Neutrophil (primary cell): ENCODE measurements at regions not wholly inside any gene's neighbourhood (a gene's known extent, or its start where the extent isn't known, plus 50 kb on each side); places are given as distances from the start of the nearest gene placed in this dataset.

ENCODE experiments used
- H3K27ac ChIP-seq: fragments of 200-600 bp; sonication (generic); 2 replicates; pipeline ENCODE4 v1.5.1; 2016; ENCODE audit warnings: mild to moderate bottlenecking, moderate library complexity
- H3K27me3 ChIP-seq: fragments of 200-600 bp; sonication (generic); 2 replicates; pipeline ENCODE4 v1.6.0; 2016; ENCODE audit warnings: mild to moderate bottlenecking
- H3K36me3 ChIP-seq: fragments of 200-600 bp; sonication (generic); 2 replicates; pipeline ENCODE4 v1.5.1; 2017
- H3K4me1 ChIP-seq, 2 experiments: fragments of 200-600 bp in 1 of 2; sonication (generic) in 1 of 2; 1 replicate in 1 of 2; 2 replicates in 1 of 2; pipeline versions ENCODE4 v1.5.1 to v1.6.1; 2013 to 2016; ENCODE audit warnings: low read depth in 1 of 2, low read length in 1 of 2, mild to moderate bottlenecking in 1 of 2, moderate library complexity in 1 of 2; ENCODE audit not compliant: control insufficient read depth in 1 of 2, insufficient read depth in 1 of 2
- H3K4me3 ChIP-seq, 2 experiments: fragments of 200-600 bp in 1 of 2; sonication (generic) in 1 of 2; 1 replicate in 1 of 2; 2 replicates in 1 of 2; pipeline ENCODE4 v1.5.1; 2013 to 2016; ENCODE audit warnings: low read depth in 1 of 2, low read length in 1 of 2, mild to moderate bottlenecking in 1 of 2, moderate library complexity in 1 of 2
- H3K9me3 ChIP-seq: fragments of 200-600 bp; sonication (generic); 2 replicates; pipeline ENCODE4 v1.5.1; 2016
- TF ChIP-seq, protein P1 (sequence below): fragments of 200-600 bp; sonication (generic); IDR thresholded peaks from 2 replicates; pipeline ENCODE4 v1.5.1; 2016; ENCODE audit warnings: antibody characterized with exemption

DNA sequence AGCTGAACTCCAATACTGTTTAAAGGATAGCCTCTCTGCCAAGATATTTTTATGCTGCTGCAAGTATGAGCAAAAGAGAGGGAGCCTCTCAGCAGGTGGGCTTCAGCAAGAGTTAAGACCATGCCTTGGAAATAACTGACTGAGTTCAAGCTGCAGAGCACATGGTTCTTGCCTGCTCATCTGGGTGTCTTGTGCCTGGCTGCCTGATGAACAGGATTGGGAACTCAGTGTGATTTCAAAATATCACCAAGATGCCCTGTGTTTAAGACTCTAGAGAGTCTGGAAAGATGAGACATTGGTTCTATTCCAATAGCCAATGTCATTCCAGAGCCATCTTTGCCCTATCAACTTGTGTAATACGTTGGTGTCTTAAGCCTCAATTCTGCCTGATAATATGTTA is 147.5 kb upstream of the VEPH1 start:
- TF ChIP-seq, protein P1, sequence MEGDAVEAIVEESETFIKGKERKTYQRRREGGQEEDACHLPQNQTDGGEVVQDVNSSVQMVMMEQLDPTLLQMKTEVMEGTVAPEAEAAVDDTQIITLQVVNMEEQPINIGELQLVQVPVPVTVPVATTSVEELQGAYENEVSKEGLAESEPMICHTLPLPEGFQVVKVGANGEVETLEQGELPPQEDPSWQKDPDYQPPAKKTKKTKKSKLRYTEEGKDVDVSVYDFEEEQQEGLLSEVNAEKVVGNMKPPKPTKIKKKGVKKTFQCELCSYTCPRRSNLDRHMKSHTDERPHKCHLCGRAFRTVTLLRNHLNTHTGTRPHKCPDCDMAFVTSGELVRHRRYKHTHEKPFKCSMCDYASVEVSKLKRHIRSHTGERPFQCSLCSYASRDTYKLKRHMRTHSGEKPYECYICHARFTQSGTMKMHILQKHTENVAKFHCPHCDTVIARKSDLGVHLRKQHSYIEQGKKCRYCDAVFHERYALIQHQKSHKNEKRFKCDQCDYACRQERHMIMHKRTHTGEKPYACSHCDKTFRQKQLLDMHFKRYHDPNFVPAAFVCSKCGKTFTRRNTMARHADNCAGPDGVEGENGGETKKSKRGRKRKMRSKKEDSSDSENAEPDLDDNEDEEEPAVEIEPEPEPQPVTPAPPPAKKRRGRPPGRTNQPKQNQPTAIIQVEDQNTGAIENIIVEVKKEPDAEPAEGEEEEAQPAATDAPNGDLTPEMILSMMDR, result no peak
- H3K9me3 ChIP-seq, result no peaks in the 10 kb centered on the region
- H3K4me1 ChIP-seq, result no peaks in the 10 kb centered on the region
- no peaks in the 10 kb centered on the region for H3K36me3 ChIP-seq
- H3K27ac ChIP-seq, result no peak overlapping the region
- H3K27me3 ChIP-seq, result no peaks in the 10 kb centered on the region
- H3K4me3 ChIP-seq, result no peak overlapping the region

DNA sequence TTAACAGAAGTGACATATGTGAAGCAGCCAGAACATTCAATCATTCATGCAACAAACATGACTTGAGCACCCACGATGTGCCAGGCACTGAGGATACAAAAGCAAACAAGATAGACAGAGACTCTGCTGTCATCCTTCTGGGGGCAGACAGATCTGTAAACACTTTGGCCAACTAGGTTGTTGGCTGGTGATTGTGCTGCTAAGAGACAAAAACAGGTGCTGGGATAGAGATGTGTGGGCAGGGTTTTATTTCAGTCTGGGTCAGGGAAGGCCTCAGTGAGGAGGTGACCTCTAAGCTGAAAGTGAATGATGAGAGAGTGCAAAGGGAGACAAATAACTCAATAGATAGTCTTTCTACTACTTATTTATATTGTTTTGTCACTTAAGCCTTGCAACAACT is 147.0 kb upstream of the VEPH1 start:
- H3K36me3 ChIP-seq, result no peaks in the 10 kb centered on the region
- H3K27me3 ChIP-seq, result no peaks in the 10 kb centered on the region
- TF ChIP-seq, protein P1, result no peak
- no peak overlapping the region for H3K4me3 ChIP-seq
- H3K9me3 ChIP-seq, result no peaks in the 10 kb centered on the region
- no peaks in the 10 kb centered on the region for H3K4me1 ChIP-seq
- no peak overlapping the region for H3K27ac ChIP-seq

DNA sequence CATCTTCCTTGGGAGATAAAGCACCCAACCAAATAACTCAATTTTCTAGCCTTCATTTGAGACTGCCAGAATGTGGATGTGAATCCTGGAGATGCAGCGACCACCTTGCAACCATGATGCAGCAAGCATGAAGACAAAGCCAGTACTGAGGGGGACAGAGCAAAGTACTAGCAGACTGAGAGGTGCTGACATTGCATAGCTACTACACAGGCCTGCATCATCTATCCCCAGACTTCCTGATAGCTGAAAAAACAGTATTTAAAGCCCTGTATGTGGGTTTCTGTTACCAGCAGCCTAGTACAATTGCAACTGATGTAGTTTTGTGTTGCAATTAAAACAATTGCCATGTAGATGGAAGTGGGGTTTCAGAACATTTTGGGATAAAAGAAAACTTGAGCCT is 146.3 kb upstream of the VEPH1 start:
- no peaks in the 10 kb centered on the region for H3K36me3 ChIP-seq
- H3K4me1 ChIP-seq, result no peaks in the 10 kb centered on the region
- no peaks in the 10 kb centered on the region for H3K9me3 ChIP-seq
- H3K27me3 ChIP-seq, result no peaks in the 10 kb centered on the region
- TF ChIP-seq, protein P1, result no peak
- H3K27ac ChIP-seq, result no peak overlapping the region
- H3K4me3 ChIP-seq, result no peak overlapping the region

DNA sequence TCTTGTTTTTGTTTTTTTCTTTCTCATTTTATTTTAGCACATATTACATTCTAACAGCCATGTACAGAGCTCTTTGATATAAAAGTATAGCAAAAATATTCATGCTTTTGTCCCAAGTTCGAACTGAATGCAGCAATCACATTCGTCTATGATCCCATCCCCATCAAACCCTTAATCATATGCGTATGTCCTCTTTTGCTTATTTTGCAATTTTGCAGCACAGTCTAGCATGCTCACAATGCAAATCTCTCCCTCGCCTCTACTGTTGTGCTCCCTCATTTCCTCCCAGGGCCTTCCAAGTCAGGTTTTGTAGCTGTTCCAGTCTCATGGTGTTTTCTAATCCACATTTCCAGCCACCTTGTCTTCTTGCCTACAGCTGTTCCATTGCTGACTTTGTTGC is 144.6 kb upstream of the VEPH1 start:
- TF ChIP-seq, protein P1, result no peak
- no peak overlapping the region for H3K4me3 ChIP-seq
- H3K27ac ChIP-seq, result no peak overlapping the region
- H3K9me3 ChIP-seq, result no peaks in the 10 kb centered on the region
- H3K4me1 ChIP-seq, result no peaks in the 10 kb centered on the region
- no peaks in the 10 kb centered on the region for H3K36me3 ChIP-seq
- no peaks in the 10 kb centered on the region for H3K27me3 ChIP-seq

DNA sequence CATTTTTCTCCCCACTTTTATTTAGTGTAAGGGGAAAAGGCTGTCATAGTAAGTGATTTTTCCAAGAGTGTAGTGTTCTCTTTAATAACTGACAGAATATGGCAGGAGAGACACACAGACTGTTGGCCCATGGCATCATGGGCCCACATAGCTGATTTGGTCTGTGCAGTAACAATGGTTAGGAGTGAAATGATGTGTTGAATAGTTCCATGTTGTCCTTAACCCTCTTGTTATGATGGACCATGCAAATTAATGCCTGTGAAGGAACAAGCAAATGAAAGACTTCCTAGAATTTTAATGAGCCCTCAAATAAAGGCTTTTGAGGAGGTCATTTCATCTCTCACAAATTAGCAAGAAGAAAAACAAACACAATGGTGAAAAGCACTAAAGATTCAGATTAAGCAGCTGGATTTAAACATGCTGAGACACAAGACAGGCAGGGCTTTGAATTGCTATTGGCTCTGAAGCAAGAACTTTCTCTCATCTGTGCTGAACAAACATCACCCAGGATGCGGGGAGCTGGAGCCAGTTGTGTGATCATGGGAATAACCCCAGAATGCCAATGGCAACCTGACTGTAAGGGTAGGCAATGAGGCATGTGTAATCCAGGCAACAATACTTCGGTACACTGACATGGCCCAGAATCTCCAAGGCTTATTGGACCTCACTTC is 136.7 kb upstream of the VEPH1 start:
- no peak overlapping the region for H3K27ac ChIP-seq
- TF ChIP-seq, protein P1, result no peak
- no peaks in the 10 kb centered on the region for H3K9me3 ChIP-seq
- no peaks in the 10 kb centered on the region for H3K27me3 ChIP-seq
- no peaks in the 10 kb centered on the region for H3K4me1 ChIP-seq
- no peak overlapping the region for H3K4me3 ChIP-seq
- no peaks in the 10 kb centered on the region for H3K36me3 ChIP-seq

DNA sequence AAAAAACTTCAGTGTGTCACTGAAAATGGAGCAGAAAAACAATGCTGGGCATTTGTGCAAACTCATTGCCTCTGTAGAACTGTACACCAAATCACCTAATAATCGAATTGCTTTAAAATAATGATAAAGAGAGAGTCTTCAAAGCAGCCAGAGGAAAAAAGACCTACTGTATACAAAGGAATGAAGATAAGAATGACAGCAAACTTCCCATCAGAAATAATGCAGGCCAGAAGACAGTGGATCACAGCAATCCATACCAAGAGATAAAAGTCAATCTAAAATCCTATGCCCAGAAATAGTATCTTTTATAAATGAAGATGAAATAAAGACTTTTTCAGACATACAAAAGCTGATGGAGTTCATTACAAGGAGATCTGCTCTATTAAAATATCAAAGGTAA is 134.7 kb upstream of the VEPH1 start:
- no peaks in the 10 kb centered on the region for H3K4me1 ChIP-seq
- H3K4me3 ChIP-seq, result no peak overlapping the region
- H3K27ac ChIP-seq, result no peak overlapping the region
- no peaks in the 10 kb centered on the region for H3K27me3 ChIP-seq
- no peaks in the 10 kb centered on the region for H3K9me3 ChIP-seq
- H3K36me3 ChIP-seq, result no peaks in the 10 kb centered on the region
- TF ChIP-seq, protein P1, result no peak
